Testis (tissue), 2 donors: ENCODE measurements at regions not wholly inside any gene's neighbourhood (a gene's known extent, or its start where the extent isn't known, plus 50 kb on each side); places are given as distances from the start of the nearest gene placed in this dataset.

Experiments used
- CTCF ChIP-seq, 3 experiments: fragments of 450-650 bp in 2 of 3; fragments of 200-600 bp in 1 of 3; sonication (generic) in 1 of 3; IDR thresholded peaks; one replicate each; pipeline ENCODE4 v1.5.1; 2016 to 2019; ENCODE audit warnings: antibody characterized with exemption in 3 of 3, mild to moderate bottlenecking in 2 of 3, moderate library complexity in 1 of 3
- POLR2A ChIP-seq: fragments of 450-650 bp; IDR thresholded peaks from one replicate; pipeline ENCODE4 v1.6.1; 2017; ENCODE audit warnings: antibody characterized with exemption, mild to moderate bottlenecking, moderate library complexity

DNA sequence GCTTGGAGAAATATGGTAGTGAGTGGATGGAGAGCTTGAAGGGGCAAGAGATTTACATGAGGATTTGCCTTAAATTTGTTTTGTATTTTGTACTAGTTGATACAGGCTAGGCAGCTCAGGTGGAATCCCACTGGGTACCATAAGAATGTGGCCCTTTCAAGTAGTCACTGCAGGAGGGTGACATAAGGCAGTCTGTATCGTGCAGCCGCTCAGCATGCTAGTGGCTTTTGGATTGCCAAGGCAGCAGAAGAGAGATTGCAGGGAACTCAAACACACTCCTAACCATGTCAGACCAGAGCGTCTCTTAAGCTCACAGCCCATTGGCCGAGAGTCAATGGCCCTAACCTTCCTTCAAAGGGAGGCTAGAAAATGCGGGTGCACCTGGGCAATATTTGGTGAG is 420.0 kb downstream of the ADGRL2 start:
- TF ChIP-seq CTCF (IDR thresholded peaks at IDR 0.05) (no peak), POLR2A (no peak)
